ENCODE measurements at regions not wholly inside any gene's neighbourhood (a gene's known extent, or its start where the extent isn't known, plus 50 kb on each side); places are given as distances from the start of the nearest gene placed in this dataset.

DNA sequence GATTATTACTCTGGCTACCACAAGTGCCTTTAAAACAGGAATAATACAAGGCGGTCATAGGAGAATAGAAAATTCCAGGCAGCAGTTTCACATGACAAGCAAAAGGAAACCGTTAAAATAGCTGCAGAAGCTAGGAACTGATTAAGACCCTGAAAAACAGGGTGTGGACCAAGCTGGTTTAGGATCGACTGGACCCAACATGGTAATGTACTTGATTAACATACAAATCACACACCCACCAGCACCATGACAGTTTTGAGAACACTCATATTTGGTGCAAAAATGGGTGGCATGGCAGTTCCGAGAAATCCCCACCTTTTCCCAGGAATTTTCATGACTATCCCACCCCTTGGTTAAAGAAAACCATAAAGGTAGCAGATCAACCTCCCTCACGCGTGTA is 51.9 kb upstream of the TMEM163 start:
- Mint-ChIP-seq H3K27ac (no peak overlapping the region), H3K36me3 (ENCODE audit: low read depth) (no peaks in the 10 kb centered on the region), H3K4me1 (peaks cover 8% of the 10 kb centered on the region), H3K4me3 (no peak overlapping the region), H3K27me3 (no peaks in the 10 kb centered on the region), H3K9me3 (ENCODE audit: low read depth) (no peaks in the 10 kb centered on the region)
- ATAC-seq = no peak
- intact Hi-C loops (cut with DNase I, micrococcal nuclease) = no loop called here
- ChIA-PET POLR2A (no interaction called here), CTCF (no interaction called here)
- no peak for DNase-seq

DNA sequence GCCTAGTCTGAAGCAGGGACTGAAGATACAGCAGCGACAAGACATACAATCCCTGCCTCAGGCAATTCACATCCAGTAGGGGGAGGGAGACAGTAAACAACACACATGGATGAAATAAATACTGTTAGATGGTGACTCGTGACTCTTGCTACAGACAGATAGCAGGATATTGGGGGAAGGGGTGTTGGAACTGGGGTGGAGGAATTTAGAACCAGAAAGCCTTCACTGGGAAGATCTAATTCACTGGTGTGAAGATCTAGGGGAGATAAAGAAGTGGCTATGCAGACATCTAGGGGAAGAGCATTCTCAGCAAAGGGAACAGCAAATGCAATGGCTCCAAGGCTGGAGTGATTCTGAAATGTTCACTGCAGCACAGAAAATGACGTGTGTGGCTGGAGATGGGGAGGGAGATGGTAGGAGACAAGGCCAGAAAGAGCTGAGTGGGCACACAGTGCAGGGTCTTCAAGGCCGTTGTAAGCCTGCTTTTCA is 52.6 kb upstream of the TMEM163 start:
- POLR2A ChIA-PET = no interaction called here
- intact Hi-C loops (cut with DNase I, micrococcal nuclease) = no loop called here
- Mint-ChIP-seq H3K9me3 (ENCODE audit: low read depth) (no peaks in the 10 kb centered on the region), H3K4me3 (no peak overlapping the region), H3K27me3 (no peaks in the 10 kb centered on the region), H3K4me1 (peaks cover 8% of the 10 kb centered on the region), H3K36me3 (ENCODE audit: low read depth) (no peaks in the 10 kb centered on the region), H3K27ac (no peak overlapping the region)
- DNase-seq = no peak
- no peak for ATAC-seq
- CTCF ChIA-PET = no interaction called here

DNA sequence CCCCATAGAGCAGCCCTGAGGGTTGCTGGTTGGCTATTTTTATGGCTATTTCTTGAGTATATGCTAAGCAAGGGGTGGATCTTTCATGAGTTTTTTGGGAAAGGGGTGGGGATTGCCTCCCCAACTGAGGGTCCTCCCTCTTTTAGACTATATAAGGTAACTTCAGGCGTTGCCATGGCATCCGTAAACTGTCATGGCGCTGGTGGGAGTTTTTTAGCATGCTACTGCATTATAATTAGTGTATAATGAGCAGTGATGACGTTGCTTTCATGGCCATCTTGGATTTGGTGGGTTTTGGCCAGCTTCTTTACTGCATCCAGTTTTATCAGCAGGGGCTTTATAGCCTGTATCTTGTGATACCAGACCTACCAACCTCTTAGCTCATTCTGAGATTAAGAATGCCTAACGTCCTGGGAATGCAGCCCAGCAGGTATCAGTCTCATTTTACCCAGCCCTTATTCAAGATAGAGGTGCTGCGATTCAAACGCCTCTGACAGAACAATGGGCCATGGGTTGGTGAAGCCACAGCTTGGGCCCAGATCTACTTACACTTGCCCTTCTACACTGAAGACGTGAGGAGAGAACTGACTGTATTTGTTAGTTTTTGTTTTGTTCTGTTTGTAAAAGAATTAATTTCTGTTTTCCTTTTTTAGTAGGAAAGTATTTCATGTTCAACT is 53.8 kb upstream of the TMEM163 start:
- no peaks in the 10 kb centered on the region for H3K9me3 Mint-ChIP-seq (ENCODE audit: low read depth)
- ATAC-seq (no peak), DNase-seq (no peak)
- no peaks in the 10 kb centered on the region for H3K27me3 Mint-ChIP-seq
- no peaks in the 10 kb centered on the region for H3K36me3 Mint-ChIP-seq (ENCODE audit: low read depth)
- CTCF ChIA-PET = interaction anchor here (0.6 kb wide), 1 partner anchor 14 kb away, joined by 3 read pairs; no protein-coding TSS in a partner anchor
- intact Hi-C loops (cut with DNase I, micrococcal nuclease) = no loop called here
- H3K4me3 Mint-ChIP-seq = no peak overlapping the region
- H3K27ac Mint-ChIP-seq = no peak overlapping the region
- peaks cover 8% of the 10 kb centered on the region for H3K4me1 Mint-ChIP-seq
- POLR2A ChIA-PET = no interaction called here

DNA sequence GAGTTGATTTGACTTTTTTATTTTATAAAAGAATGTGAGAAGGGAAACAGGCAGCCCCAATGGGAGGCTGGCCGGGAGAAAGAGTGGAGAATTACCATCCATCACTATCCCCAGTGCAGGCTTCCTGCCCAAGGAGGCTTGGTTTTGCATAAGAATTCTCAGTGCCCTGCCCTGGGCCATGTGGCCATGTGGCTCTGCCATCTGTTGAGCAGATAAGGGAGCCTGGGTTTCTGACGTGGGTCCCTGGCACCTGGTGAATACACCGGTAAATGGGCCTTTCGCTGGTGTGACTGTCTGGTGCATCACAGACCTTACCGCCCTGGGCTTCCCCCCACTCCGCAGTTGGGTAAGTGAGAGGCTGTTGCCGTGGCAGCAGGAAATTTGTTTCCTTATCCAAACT is 54.5 kb upstream of the TMEM163 start:
- ATAC-seq = no peak
- Mint-ChIP-seq H3K4me3 (no peak overlapping the region), H3K9me3 (ENCODE audit: low read depth) (no peaks in the 10 kb centered on the region), H3K27me3 (no peaks in the 10 kb centered on the region), H3K27ac (no peak overlapping the region), H3K36me3 (ENCODE audit: low read depth) (no peaks in the 10 kb centered on the region), H3K4me1 (peaks cover 8% of the 10 kb centered on the region)
- intact Hi-C loops (cut with DNase I, micrococcal nuclease) = no loop called here
- no peak for DNase-seq
- POLR2A ChIA-PET = no interaction called here
- CTCF ChIA-PET = interaction anchor here (0.6 kb wide), 1 partner anchor 13 kb away, joined by 3 read pairs; no protein-coding TSS in a partner anchor

DNA sequence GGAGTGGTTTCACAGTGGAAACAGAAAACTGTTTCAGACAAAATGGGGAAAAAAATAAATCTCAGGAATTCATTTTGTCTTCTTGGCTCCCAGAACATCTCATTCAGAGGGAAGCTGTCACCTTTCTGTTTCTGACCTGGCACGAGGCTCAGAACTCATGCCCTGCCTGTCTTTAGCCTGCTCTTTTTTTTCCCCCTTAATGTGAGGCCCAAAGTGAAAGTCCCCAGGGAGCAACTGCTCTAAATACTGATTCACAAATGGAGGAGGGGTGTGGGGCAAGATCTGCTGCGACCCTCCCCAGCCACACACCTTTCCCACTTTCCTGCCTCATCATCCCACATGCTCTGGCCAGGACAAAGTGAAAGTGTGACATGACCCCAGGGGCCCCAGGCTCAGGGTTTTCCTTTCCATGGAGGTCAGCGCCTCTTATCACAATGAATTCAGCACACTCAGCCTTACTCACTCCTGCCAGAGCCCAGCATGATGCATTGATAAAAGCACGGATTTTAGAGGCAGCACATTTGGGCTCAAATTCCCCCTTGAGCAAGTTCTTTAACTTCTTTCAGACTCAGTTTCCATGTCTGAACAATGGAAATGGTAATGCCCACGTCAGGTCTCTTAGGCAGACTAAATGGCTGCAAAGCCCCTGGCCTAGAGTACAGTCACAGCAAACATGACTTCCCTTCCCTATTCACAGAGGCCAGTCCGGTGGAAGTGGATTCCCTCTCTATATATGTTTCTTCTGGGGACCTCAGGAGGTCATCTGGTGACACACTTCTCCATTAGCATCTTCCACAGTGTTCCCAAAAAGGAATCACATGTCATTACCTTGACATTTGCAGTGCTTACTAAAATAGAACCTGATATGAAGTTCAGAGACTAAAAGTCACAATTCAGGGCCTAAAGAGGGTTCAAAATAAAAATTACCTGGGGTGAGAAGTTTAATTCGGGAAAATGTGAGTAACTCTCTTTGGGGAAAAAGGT is 55.3 kb upstream of the TMEM163 start:
- Mint-ChIP-seq H3K36me3 (ENCODE audit: low read depth) (no peaks in the 10 kb centered on the region), H3K4me3 (no peak overlapping the region), H3K9me3 (ENCODE audit: low read depth) (no peaks in the 10 kb centered on the region), H3K27ac (no peak overlapping the region), H3K4me1 (peaks cover 8% of the 10 kb centered on the region), H3K27me3 (no peaks in the 10 kb centered on the region)
- intact Hi-C loops (cut with DNase I, micrococcal nuclease) = no loop called here
- ChIA-PET POLR2A (no interaction called here), CTCF (no interaction called here)
- no peak for DNase-seq
- no peak for ATAC-seq

DNA sequence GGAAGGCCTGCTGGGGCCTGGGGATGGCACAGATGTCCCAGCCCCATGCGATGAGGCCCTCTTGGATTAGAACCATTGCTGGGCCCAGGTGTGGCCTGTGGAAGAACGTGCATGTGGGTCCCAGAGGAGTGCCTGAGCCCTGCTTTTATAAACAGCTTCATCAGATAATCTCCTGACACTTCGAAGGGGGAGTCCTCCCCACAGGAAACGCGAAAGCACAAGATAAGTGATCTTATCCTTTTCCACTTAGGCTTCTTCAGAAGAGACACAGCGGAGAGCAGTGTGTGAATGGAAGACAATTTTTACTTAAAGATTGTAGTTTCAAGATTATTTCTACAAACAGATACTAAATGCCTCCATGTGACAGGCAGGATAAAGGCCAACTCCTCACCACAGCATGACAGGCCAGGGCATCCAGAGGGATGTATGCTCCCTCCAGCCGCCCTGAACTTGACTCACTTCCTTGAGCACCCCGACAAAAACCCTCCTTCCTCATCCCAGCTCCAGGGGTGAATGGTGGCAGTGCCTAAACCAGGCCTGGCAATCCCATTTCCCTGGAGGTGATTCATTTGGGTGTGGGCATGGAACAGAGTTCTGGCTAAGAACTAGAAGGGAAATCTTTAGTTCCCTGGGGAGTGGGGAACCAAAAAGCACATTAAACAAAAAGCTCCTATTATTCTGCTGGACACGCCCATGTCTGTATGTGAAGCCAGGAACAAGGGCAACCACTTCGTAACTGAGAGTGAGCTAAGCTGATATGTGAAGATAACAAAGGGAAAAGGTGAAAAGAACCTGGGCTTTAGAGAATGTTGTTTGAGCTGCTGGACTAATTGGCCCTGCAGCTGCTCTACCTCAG is 56.2 kb upstream of the TMEM163 start:
- intact Hi-C loops (cut with DNase I, micrococcal nuclease) = no loop called here
- Mint-ChIP-seq H3K27me3 (peaks cover 2% of the 10 kb centered on the region), H3K36me3 (ENCODE audit: low read depth) (no peaks in the 10 kb centered on the region), H3K27ac (peak overlapping the region; percentile 38), H3K9me3 (ENCODE audit: low read depth) (no peaks in the 10 kb centered on the region), H3K4me3 (no peak overlapping the region), H3K4me1 (peaks cover 8% of the 10 kb centered on the region)
- ChIA-PET POLR2A (no interaction called here), CTCF (no interaction called here)
- ATAC-seq = no peak
- no peak for DNase-seq

DNA sequence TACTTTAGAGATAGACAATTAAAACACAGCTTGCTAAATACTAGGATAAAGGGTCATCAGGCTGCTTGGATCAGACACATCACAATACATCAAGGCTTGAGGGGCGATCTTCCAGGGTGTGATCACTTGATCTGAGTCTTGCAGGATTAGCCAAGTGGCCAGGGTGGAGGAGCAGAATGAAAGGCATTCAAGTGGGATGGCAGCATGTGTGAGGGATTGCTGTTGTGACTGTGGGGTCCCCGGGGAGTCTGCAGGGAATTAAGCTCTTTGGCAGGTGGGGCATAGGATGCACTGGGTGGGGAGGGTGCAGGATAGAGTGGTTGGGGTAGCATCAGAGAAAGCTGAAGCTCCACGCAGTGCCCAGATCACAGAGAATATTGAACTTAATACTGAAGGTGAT is 58.0 kb upstream of the TMEM163 start:
- ATAC-seq = no peak
- Mint-ChIP-seq H3K36me3 (ENCODE audit: low read depth) (no peaks in the 10 kb centered on the region), H3K27me3 (peaks cover 2% of the 10 kb centered on the region), H3K4me1 (peaks cover 16% of the 10 kb centered on the region), H3K27ac (no peak overlapping the region), H3K9me3 (ENCODE audit: low read depth) (no peaks in the 10 kb centered on the region), H3K4me3 (no peak overlapping the region)
- CTCF ChIA-PET = interaction anchor here (1.3 kb wide), 1 partner anchor 10 kb away, joined by 3 read pairs; no protein-coding TSS in a partner anchor
- POLR2A ChIA-PET = no interaction called here
- intact Hi-C loops (cut with DNase I, micrococcal nuclease) = no loop called here
- no peak for DNase-seq

DNA sequence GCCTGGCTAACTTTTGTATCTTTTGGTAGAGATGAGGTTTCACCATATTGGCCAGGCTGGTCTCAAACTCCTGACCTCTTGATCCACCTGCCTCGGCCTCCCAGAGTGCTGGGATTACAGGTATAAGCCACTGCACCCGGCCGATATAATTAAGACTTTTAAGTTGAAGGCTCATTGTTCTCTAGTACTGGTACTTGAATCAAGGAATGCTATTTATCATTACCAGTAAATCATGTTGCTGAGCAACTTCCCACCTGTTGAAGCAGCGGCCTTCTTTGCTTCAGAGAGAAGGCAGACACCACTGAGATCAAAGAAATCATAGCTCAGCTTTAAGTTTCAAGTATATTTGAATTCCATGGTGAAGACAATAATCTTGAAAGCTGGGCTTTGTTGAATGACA is 58.8 kb upstream of the TMEM163 start:
- no peak overlapping the region for H3K27ac Mint-ChIP-seq
- H3K4me1 Mint-ChIP-seq = peaks cover 16% of the 10 kb centered on the region
- H3K27me3 Mint-ChIP-seq = peaks cover 2% of the 10 kb centered on the region
- POLR2A ChIA-PET = no interaction called here
- no peak overlapping the region for H3K4me3 Mint-ChIP-seq
- ATAC-seq = no peak
- DNase-seq = no peak
- CTCF ChIA-PET = no interaction called here
- H3K36me3 Mint-ChIP-seq (ENCODE audit: low read depth) = no peaks in the 10 kb centered on the region
- H3K9me3 Mint-ChIP-seq (ENCODE audit: low read depth) = no peaks in the 10 kb centered on the region
- intact Hi-C loops (cut with DNase I, micrococcal nuclease) = no loop called here

DNA sequence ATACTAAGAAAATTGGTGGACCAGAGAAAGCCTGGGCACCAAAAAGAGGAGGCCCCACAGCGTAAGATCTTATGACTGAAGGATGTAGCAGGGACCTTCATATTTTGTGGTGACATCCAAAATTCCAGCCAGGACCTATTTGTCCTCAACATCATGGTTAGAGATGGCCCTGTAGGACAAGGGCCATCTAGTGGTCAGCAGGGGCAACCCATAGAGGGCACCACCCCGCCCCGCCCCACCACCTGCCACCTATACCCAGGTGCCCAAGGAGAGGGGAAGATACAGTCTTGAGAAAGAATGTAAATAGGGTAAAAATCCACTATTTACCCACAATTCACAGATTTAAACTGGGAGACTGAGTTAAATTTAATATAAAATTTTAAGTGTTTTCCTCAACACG is 59.6 kb upstream of the TMEM163 start:
- Mint-ChIP-seq H3K4me1 (peaks cover 16% of the 10 kb centered on the region), H3K36me3 (ENCODE audit: low read depth) (no peaks in the 10 kb centered on the region), H3K9me3 (ENCODE audit: low read depth) (no peaks in the 10 kb centered on the region), H3K4me3 (no peak overlapping the region), H3K27ac (no peak overlapping the region), H3K27me3 (peaks cover 2% of the 10 kb centered on the region)
- peak; percentile 22 for DNase-seq
- ChIA-PET POLR2A (no interaction called here), CTCF (no interaction called here)
- intact Hi-C loops (cut with DNase I, micrococcal nuclease) = no loop called here
- no peak for ATAC-seq

DNA sequence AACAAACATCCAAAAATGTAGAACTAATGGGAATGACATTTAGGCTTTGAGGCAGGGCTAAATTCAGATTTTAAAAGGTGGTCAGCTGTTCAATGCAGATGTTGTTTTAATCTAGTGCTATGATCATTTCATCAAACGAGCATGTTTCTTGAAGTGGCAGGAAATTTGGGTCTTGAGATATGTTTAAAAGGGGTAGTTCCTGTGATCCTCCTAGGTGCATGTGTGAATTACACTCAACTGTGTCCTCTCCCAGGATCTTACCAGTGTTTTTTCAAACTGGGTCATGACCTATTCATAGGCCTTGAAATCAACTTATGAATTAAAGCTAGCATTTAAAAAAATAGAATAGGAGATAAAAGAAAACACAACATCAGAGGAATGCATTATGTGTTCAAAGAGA is 57.4 kb upstream of the ACMSD start:
- H3K4me1 Mint-ChIP-seq = peaks cover 8% of the 10 kb centered on the region
- CTCF ChIA-PET = interaction anchor here (1.6 kb wide), 1 partner anchor 10 kb away, joined by 6 read pairs; no protein-coding TSS in a partner anchor
- H3K9me3 Mint-ChIP-seq (ENCODE audit: low read depth) = no peaks in the 10 kb centered on the region
- H3K27ac Mint-ChIP-seq = no peak overlapping the region
- no peak overlapping the region for H3K4me3 Mint-ChIP-seq
- POLR2A ChIA-PET = no interaction called here
- intact Hi-C loops (cut with DNase I, micrococcal nuclease) = loop anchor here in 1 of 2 experiments (5.0 kb wide), 1 partner anchor 116 kb away; no protein-coding TSS in a partner anchor
- H3K36me3 Mint-ChIP-seq (ENCODE audit: low read depth) = no peaks in the 10 kb centered on the region
- no peak for DNase-seq
- no peak for ATAC-seq
- H3K27me3 Mint-ChIP-seq = peaks cover 4% of the 10 kb centered on the region

DNA sequence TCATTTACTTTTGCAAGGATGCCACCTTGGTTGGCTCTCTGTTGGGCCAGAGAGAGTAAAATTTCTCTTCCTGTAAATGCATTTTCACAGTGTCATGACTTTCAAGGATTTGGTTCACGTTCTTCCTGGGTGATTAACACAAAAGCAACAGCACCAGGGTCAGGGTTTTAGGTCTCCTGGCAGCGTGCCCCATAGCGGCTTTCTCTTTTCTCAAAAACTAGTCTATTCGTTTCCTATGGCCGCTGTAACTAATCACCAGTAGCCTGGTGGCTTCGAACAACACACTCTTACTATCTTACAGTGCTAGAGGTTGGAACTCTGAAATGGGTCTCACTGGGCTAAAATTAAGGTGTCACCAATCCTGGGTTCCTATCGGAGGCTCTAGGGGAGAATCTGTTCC is 56.3 kb upstream of the ACMSD start:
- no peaks in the 10 kb centered on the region for H3K9me3 Mint-ChIP-seq (ENCODE audit: low read depth)
- no peak for ATAC-seq
- H3K27me3 Mint-ChIP-seq = peaks cover 4% of the 10 kb centered on the region
- intact Hi-C loops (cut with DNase I, micrococcal nuclease) = loop anchor here (1.0 to 5.0 kb wide), 2 partner anchors 115 to 116 kb away; no protein-coding TSS in a partner anchor
- H3K4me3 Mint-ChIP-seq = no peak overlapping the region
- no peak for DNase-seq
- ChIA-PET CTCF (interaction anchor here (0.5 to 1.6 kb wide), 6 partner anchors 9 to 1435 kb away, joined by 3 to 6 read pairs (median 3); no protein-coding TSS in a partner anchor), POLR2A (no interaction called here)
- H3K4me1 Mint-ChIP-seq = peaks cover 8% of the 10 kb centered on the region
- H3K36me3 Mint-ChIP-seq (ENCODE audit: low read depth) = no peaks in the 10 kb centered on the region
- H3K27ac Mint-ChIP-seq = no peak overlapping the region
